HFFc6 (cell line): ENCODE measurements at regions not wholly inside any gene's neighbourhood (a gene's known extent, or its start where the extent isn't known, plus 50 kb on each side); places are given as distances from the start of the nearest gene placed in this dataset.

Source experiments
- DNase-seq: peaks from one replicate; pipeline ENCODE4 v3.0.0-alpha.2; 2018
- H3K27ac Mint-ChIP-seq: 2 replicates; pipeline ENCODE4 v1.8.0; 2020; ENCODE audit warnings: mild to moderate bottlenecking, mixed read lengths
- H3K27me3 Mint-ChIP-seq: 2 replicates; pipeline ENCODE4 v1.8.0; 2021; ENCODE audit warnings: mild to moderate bottlenecking, moderate library complexity, mixed read lengths; ENCODE audit not compliant: insufficient read depth
- H3K36me3 Mint-ChIP-seq: 2 replicates; pipeline ENCODE4 v1.8.0; 2021; ENCODE audit warnings: low read depth, mixed read lengths
- H3K4me1 Mint-ChIP-seq: 2 replicates; pipeline ENCODE4 v1.8.0; 2020; ENCODE audit warnings: low read depth, mixed read lengths
- H3K4me3 Mint-ChIP-seq: 2 replicates; pipeline ENCODE4 v1.8.0; 2020; ENCODE audit warnings: mild to moderate bottlenecking, moderate library complexity, mixed read lengths
- H3K9me3 Mint-ChIP-seq: 2 replicates; pipeline ENCODE4 v1.8.0; 2020; ENCODE audit warnings: mild to moderate bottlenecking, mixed read lengths
- CTCF ChIP-seq: fragments of 200-600 bp; sonication (generic); IDR thresholded peaks from 2 replicates; pipeline ENCODE4 v1.5.0; 2021; ENCODE audit warnings: antibody characterized with exemption, mild to moderate bottlenecking

DNA sequence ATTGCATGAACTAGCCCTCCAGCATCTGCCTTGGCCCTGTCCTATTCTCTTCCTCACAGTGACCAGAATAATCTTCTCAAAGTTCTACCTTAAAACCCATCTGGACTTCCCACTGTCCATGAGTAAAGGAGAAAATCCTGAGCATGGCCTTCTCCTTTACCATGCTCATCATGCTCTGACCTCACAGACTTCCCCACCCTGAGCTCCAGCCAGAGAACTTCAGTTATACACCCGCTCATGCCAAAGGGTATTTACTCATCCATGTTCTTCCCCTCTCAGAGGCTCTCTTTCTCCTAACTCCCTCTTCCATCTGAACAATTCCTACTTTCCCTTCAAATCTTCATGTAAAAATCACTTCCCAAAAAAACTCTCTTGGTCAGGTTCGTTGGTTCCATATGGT lies 188.4 kb downstream of the SETD4 start:
- TF ChIP-seq CTCF = no peak
- peaks cover 9% of the 10 kb centered on the region for H3K9me3 Mint-ChIP-seq
- no peaks in the 10 kb centered on the region; the same call in 1 of the 2 replicates for H3K4me1 Mint-ChIP-seq
- H3K27ac Mint-ChIP-seq = no peak overlapping the region
- peaks cover 25% of the 10 kb centered on the region for H3K27me3 Mint-ChIP-seq
- DNase-seq = no peak
- no peak overlapping the region for H3K4me3 Mint-ChIP-seq
- H3K36me3 Mint-ChIP-seq = peaks cover 6% of the 10 kb centered on the region; the same call in 1 of the 2 replicates

DNA sequence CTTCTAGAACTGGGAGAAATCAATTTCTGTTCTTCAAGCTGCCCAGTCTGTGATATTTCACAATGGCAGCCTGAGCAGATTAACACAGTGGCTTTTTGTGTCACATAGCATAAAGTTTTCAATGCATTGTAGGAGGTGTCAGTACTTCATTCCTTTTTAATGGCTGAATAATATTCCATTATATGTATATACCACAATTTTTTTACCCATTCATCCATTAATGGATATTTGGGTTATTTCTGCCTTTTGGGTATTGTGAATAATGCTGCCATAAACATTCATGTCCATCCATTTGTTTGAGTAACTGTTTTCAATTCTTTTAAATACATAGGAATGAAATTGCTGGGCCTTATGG lies 191.5 kb downstream of the SETD4 start:
- no peak for TF ChIP-seq CTCF
- H3K36me3 Mint-ChIP-seq = no peaks in the 10 kb centered on the region
- no peaks in the 10 kb centered on the region; the same call in 1 of the 2 replicates for H3K4me1 Mint-ChIP-seq
- peaks cover 4% of the 10 kb centered on the region; the same call in 1 of the 2 replicates for H3K9me3 Mint-ChIP-seq
- H3K27me3 Mint-ChIP-seq = peaks cover 14% of the 10 kb centered on the region
- no peak for DNase-seq
- no peak overlapping the region for H3K27ac Mint-ChIP-seq
- no peak overlapping the region for H3K4me3 Mint-ChIP-seq

DNA sequence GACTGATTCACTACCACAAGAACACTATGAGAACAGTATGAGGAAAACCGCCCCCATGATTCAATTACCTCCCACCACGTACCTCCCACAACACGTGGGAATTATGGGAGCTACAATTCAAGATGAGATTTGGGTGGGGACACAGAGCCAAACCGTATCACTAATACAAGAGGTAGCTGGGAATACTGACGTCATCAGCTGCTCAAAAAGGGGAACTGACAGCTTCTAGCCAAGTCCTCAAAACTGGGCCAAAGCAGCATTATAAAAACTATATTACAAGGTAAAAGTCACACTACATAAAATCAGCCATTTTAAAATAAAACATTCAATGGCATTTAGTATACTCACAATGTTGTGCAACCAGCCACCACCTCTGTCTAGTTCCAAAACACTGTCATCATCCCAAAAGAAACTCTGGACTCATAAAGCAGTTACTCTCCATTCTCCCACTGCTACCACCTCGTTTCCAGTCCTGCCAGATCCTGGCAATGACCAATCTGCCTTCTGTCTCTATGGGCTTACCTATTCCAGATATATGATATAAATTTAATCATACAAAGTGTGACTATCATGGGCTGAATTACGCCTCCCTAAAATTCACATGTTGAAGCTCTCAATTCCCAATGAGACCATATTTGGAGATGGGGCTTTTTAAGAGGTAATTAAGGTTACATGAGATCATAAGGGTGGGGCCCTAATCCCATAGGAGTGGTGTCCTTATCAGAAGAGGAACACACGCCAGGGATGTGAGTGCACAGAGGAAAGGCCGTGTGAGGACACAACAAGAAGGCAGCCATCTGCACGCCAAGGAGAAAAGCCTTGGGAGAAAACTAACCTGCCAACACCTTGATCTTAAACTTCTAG lies 192.1 kb downstream of the SETD4 start:
- peaks cover 14% of the 10 kb centered on the region for H3K27me3 Mint-ChIP-seq
- H3K9me3 Mint-ChIP-seq = peaks cover 4% of the 10 kb centered on the region; the same call in 1 of the 2 replicates
- H3K36me3 Mint-ChIP-seq = no peaks in the 10 kb centered on the region
- no peaks in the 10 kb centered on the region; the same call in 1 of the 2 replicates for H3K4me1 Mint-ChIP-seq
- no peak overlapping the region for H3K4me3 Mint-ChIP-seq
- DNase-seq = no peak
- no peak overlapping the region for H3K27ac Mint-ChIP-seq
- TF ChIP-seq CTCF = no peak

DNA sequence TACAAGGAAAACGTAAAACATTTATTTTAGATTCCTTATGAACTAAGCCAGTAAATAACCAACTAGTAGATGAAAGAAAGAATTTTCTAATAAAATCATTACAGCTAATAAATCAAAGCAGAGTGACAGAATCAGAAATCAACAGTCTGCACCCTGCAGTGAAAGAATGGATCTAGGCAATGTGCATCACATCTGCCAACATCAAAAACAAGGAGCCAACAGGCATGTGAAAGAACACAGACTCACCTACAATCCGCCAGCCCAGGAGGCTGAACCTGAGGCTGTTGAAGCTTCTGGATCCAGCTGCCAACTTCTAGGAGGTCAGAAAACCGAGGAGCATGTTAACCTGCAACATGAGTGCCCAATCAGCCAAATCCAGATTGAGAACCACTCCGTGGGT lies 196.3 kb downstream of the SETD4 start:
- Mint-ChIP-seq H3K4me1 (peaks cover 13% of the 10 kb centered on the region), H3K27me3 (peaks cover 8% of the 10 kb centered on the region), H3K36me3 (no peaks in the 10 kb centered on the region), H3K4me3 (no peak overlapping the region), H3K27ac (no peak overlapping the region), H3K9me3 (peaks cover 4% of the 10 kb centered on the region; the same call in 1 of the 2 replicates)
- no peak for DNase-seq
- TF ChIP-seq CTCF = no peak

DNA sequence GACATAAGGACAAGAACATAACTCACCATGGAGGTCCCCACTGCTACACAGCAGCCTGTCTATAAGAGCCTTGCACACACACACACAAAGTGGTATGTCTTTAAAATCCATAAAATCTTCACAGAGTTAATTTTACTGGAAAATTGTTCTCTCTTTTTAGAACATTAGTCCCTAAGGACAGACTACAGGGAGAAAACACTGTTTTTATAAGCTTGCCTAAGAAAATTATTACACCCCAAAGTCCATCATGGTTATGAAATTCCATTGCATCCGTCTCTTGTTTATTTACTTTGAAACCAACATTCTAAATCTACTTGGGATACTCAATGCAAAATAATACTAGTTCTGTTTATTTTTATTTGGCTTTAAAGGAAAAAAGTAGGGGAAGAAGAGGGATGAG lies 197.4 kb downstream of the SETD4 start:
- no peak overlapping the region for H3K27ac Mint-ChIP-seq
- H3K36me3 Mint-ChIP-seq = no peaks in the 10 kb centered on the region
- DNase-seq = no peak

More for the DNA sequence above, 197.4 kb downstream of the SETD4 start:
- peaks cover 6% of the 10 kb centered on the region for H3K27me3 Mint-ChIP-seq
- H3K9me3 Mint-ChIP-seq = no peaks in the 10 kb centered on the region
- TF ChIP-seq CTCF = no peak
- H3K4me1 Mint-ChIP-seq = peaks cover 13% of the 10 kb centered on the region
- H3K4me3 Mint-ChIP-seq = no peak overlapping the region
